ENCODE measurements at regions not wholly inside any gene's neighbourhood (a gene's known extent, or its start where the extent isn't known, plus 50 kb on each side); places are given as distances from the start of the nearest gene placed in this dataset.

- Mint-ChIP-seq H3K36me3 (ENCODE audit: insufficient read depth, unreplicated experiment) (no peaks in the 10 kb centered on the region), H3K4me1 (ENCODE audit: low read depth, unreplicated experiment) (no peaks in the 10 kb centered on the region), H3K27ac (ENCODE audit: unreplicated experiment) (no peak overlapping the region), H3K4me3 (ENCODE audit: low read depth, unreplicated experiment) (no peak overlapping the region), H3K27me3 (ENCODE audit: unreplicated experiment) (no peaks in the 10 kb centered on the region), H3K9me3 (ENCODE audit: low read depth, unreplicated experiment) (peaks cover 4% of the 10 kb centered on the region)
- CTCF ChIA-PET = no interaction called here
- no TSS peak for BruUV-seq (replicated peaks)
- TF ChIP-seq CTCF (IDR thresholded peaks at IDR 0.05; ENCODE audit: unreplicated experiment) = no peak
- intact Hi-C loops (cut with micrococcal nuclease; ENCODE audit: unreplicated experiment) = no loop called here
- no peak for DNase-seq
Measured at GRCh38 chr4:63371001-63371400, 1038.2 kb downstream of the TECRL start.

GRCh38 chr4:63361628-63362027, 1047.6 kb downstream of the TECRL start:
- CTCF ChIA-PET = no interaction called here
- no TSS peak for BruUV-seq (replicated peaks)
- TF ChIP-seq CTCF (IDR thresholded peaks at IDR 0.05; ENCODE audit: unreplicated experiment) = no peak
- Mint-ChIP-seq H3K27ac (ENCODE audit: unreplicated experiment) (no peak overlapping the region), H3K9me3 (ENCODE audit: low read depth, unreplicated experiment) (peaks cover 7% of the 10 kb centered on the region), H3K4me1 (ENCODE audit: low read depth, unreplicated experiment) (no peaks in the 10 kb centered on the region), H3K27me3 (ENCODE audit: unreplicated experiment) (no peaks in the 10 kb centered on the region), H3K4me3 (ENCODE audit: low read depth, unreplicated experiment) (no peak overlapping the region), H3K36me3 (ENCODE audit: insufficient read depth, unreplicated experiment) (peaks cover 3% of the 10 kb centered on the region)
- DNase-seq = no peak
- intact Hi-C loops (cut with micrococcal nuclease; ENCODE audit: unreplicated experiment) = no loop called here

- CTCF ChIA-PET = no interaction called here
- Mint-ChIP-seq H3K27me3 (ENCODE audit: unreplicated experiment) (no peaks in the 10 kb centered on the region), H3K4me1 (ENCODE audit: low read depth, unreplicated experiment) (no peaks in the 10 kb centered on the region), H3K4me3 (ENCODE audit: low read depth, unreplicated experiment) (no peak overlapping the region), H3K36me3 (ENCODE audit: insufficient read depth, unreplicated experiment) (peaks cover 3% of the 10 kb centered on the region), H3K27ac (ENCODE audit: unreplicated experiment) (no peak overlapping the region), H3K9me3 (ENCODE audit: low read depth, unreplicated experiment) (peaks cover 7% of the 10 kb centered on the region)
- intact Hi-C loops (cut with micrococcal nuclease; ENCODE audit: unreplicated experiment) = no loop called here
- BruUV-seq (replicated peaks) = no TSS peak
- no peak for DNase-seq
- TF ChIP-seq CTCF (IDR thresholded peaks at IDR 0.05; ENCODE audit: unreplicated experiment) = no peak
Measured at GRCh38 chr4:63361066-63361465, 1048.2 kb downstream of the TECRL start.

GRCh38 chr4:63349674-63350025, 1059.6 kb downstream of the TECRL start:
- Mint-ChIP-seq H3K4me1 (ENCODE audit: low read depth, unreplicated experiment) (no peaks in the 10 kb centered on the region), H3K27ac (ENCODE audit: unreplicated experiment) (no peak overlapping the region), H3K27me3 (ENCODE audit: unreplicated experiment) (no peaks in the 10 kb centered on the region), H3K4me3 (ENCODE audit: low read depth, unreplicated experiment) (no peak overlapping the region), H3K36me3 (ENCODE audit: insufficient read depth, unreplicated experiment) (no peaks in the 10 kb centered on the region), H3K9me3 (ENCODE audit: low read depth, unreplicated experiment) (peaks cover 17% of the 10 kb centered on the region)
- intact Hi-C loops (cut with micrococcal nuclease; ENCODE audit: unreplicated experiment) = no loop called here
- no peak for TF ChIP-seq CTCF (IDR thresholded peaks at IDR 0.05; ENCODE audit: unreplicated experiment)
- BruUV-seq (replicated peaks) = no TSS peak
- no peak for DNase-seq
- CTCF ChIA-PET = no interaction called here
